Embryonic facial prominence (tissue), 1 donor: ENCODE measurements at regions not wholly inside any gene's neighbourhood (a gene's known extent, or its start where the extent isn't known, plus 50 kb on each side); places are given as distances from the start of the nearest gene placed in this dataset.
A peak's percentile ranks its signal among the peaks of the same experiment; 100 is the strongest.
"Not testable (repeated sequence)": the region's sequence is repeated elsewhere in the genome, so short reads cannot be mapped to it uniquely, and the experiment has no call there.

Experiments
- DNase-seq: peaks from one replicate; pipeline ENCODE4 v3.0.0-alpha.2; 2016; ENCODE audit errors: extremely low spot score

GRCh38 chr3:72628065-72628464 lies 220.2 kb downstream of the SHQ1 start:
- peak; percentile 16 for DNase-seq

GRCh38 chr3:72627271-72627670 lies 221.0 kb downstream of the SHQ1 start:
- no peak for DNase-seq

GRCh38 chr3:72625602-72626337 lies 222.5 kb downstream of the SHQ1 start:
- no peak for DNase-seq

- no peak for DNase-seq
Measured at GRCh38 chr3:72624656-72625055, 223.6 kb downstream of the SHQ1 start.

- DNase-seq, result no peak
Measured at GRCh38 chr3:72618739-72619138, 229.5 kb downstream of the SHQ1 start.

- DNase-seq, result no peak
Measured at GRCh38 chr3:72617424-72618024, 230.7 kb downstream of the SHQ1 start.

- no peak for DNase-seq
Measured at GRCh38 chr3:72615776-72616175, 232.5 kb downstream of the SHQ1 start.

- DNase-seq, result no peak
Measured at GRCh38 chr3:72615182-72615581, 233.1 kb downstream of the SHQ1 start.

GRCh38 chr3:72614394-72615074 lies 233.7 kb downstream of the SHQ1 start:
- DNase-seq, result no peak

GRCh38 chr3:72613871-72614270 lies 234.4 kb downstream of the SHQ1 start:
- DNase-seq, result no peak

GRCh38 chr3:72609114-72609513 lies 239.1 kb downstream of the SHQ1 start:
- DNase-seq, result not testable (repeated sequence)

GRCh38 chr3:72606005-72606800 lies 242.0 kb downstream of the SHQ1 start:
- no peak for DNase-seq

GRCh38 chr3:72604328-72604727 lies 243.9 kb downstream of the SHQ1 start:
- DNase-seq, result peak; percentile 21

- no peak for DNase-seq
Measured at GRCh38 chr3:72601983-72602750, 246.1 kb downstream of the SHQ1 start.

- DNase-seq, result no peak
Measured at GRCh38 chr3:72601060-72601459, 247.2 kb downstream of the SHQ1 start.

- DNase-seq, result no peak
Measured at GRCh38 chr3:72597756-72598195, 250.5 kb downstream of the SHQ1 start.

GRCh38 chr3:72597043-72597442 lies 251.2 kb downstream of the SHQ1 start:
- DNase-seq, result no peak

- no peak for DNase-seq
Measured at GRCh38 chr3:72595927-72596610, 252.2 kb downstream of the SHQ1 start.

- no peak for DNase-seq
Measured at GRCh38 chr3:72595376-72595775, 252.9 kb downstream of the SHQ1 start.

- no peak for DNase-seq
Measured at GRCh38 chr3:72594615-72595215, 253.5 kb downstream of the SHQ1 start.
